NCI-H82 treated with DMSO at 0.1 percent for 48 hours (cell line): ENCODE measurements at regions not wholly inside any gene's neighbourhood (a gene's known extent, or its start where the extent isn't known, plus 50 kb on each side); places are given as distances from the start of the nearest gene placed in this dataset.
A peak's percentile ranks its signal among the peaks of the same experiment; 100 is the strongest.

ENCODE experiments used
- DNase-seq: peaks from one replicate; lab custom pipeline; 2025; ENCODE audit not compliant: unreplicated experiment; lab: John Stamatoyannopoulos, UW

DNA sequence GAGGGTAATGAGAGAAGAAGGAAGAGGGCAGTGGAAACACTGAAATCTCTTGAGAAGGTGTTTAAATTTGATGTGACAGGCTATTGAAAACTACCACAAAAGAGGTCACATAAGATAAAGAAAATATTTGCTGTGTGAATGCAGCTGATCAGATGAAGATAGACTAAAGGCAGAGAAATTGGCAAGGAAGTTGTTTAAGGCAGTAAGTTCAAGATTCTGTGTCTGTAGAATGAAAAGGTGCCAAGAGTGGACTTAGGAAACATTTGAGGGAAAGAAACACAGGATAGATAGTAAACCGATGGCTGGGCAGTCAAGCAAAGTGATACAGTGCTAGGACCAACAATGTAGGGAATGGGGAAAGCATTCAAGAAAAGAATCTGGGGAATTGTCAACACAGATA, 332.3 kb upstream of the MARCKS start:
- no peak for DNase-seq

DNA sequence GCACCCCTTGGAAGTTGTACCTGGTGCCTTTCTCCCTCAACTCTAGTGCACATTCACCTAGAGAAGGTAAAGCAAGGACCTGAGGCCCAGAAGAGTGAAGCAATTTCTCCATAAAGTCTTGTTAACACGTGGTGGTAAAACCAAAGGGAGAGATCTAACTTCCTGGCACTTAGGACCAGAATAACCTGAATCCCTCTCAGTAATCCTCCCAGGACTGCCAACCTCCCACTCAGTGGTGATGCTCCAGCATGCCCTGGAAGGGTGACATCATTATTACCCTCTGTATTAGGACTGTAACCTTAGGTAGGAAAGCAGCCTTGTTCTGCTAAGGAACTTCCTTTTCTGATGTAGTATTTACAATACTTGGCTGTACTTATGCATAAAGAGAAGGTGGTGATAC, 330.6 kb upstream of the MARCKS start:
- no peak for DNase-seq

DNA sequence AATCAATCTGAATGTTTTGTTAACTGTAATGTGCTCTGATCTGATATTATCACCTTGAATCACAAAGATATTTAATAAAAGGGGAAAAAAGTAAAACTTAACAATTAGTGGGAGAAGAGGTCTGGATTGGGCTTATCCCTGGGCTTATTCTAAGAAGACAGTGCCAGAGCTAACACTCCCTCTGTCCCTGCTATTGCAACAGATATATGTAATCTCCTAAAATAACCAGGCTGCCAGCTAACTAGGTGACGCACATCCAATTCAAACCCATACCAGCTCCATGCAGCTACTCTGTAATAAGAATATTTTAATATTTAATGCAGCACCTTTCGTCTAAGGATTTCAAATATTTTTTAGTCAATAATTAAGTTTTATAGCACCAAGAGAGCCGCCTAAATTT, 330.1 kb upstream of the MARCKS start:
- no peak for DNase-seq

DNA sequence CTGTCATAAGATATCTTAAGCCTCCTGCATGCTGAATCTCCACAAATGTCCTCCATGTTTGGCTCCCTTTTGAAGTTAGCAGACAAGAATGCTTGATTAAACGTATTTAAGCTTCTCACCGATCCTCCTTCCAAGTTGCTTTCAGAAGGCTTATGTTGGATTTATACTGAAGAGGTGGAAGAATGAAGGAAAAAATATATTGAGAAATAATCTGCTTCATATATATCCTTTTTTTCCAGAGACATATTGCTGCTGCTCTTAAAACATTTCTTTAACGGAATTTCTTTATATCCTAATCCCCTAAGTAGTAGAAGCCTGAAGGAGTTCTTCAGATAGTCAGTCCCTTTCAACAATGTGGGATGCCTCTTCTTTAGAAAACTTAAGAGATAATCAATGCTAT, 329.0 kb upstream of the MARCKS start:
- no peak for DNase-seq

DNA sequence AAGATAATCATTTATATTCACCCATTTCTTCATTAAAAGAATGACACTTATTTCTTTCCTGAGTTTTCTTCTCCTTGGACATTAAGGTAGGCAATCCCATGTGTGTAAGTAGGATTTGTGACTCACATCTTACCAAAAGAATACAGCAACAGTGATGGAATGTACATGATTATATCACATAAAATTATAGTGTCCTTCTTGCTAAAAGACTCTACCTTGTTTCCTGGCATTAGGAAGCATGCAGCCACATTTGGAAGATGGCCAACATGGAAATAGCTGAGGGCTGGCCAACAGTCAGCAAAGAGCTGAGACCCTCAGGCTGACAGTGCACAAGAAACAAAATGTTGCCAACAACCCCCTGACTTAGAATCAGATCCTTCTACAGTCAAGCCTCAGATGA, 327.9 kb upstream of the MARCKS start:
- no peak for DNase-seq

DNA sequence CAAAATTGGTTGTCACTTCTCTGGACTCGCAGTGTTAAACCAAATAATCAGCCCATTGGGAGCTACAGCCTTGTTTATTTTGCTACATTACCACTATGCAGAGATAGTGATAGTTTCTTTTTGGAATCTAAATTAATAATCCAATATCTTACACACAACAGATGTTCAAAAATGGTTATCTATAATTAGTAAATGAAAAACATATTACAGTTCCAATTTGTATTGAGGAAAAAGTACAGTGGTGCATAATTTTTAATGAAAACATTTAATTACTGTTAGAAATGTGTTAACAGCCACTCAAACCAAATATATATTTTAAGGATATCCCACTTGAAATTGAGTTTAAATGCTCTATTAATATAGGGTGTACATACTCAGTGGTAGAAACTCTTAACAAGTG, 327.3 kb upstream of the MARCKS start:
- no peak for DNase-seq

DNA sequence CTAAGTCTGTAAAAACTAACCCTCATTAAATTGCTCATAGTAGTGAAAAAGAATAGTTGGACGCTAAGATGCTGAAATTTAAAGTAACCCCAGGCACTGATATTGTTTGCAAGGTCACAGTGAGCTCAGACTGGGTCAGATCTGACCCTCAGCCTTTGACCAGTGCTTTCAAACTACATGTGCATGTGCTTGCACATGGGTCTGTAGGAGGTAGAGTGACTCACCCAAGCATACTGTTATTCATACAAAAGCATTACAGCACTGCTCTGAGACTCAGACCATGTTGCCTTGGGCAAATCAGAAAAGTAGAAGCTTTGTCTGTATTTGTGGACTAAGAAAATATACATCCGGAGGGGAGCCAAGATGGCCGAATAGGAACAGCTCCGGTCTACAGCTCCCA, 326.4 kb upstream of the MARCKS start:
- DNase-seq = no peak

DNA sequence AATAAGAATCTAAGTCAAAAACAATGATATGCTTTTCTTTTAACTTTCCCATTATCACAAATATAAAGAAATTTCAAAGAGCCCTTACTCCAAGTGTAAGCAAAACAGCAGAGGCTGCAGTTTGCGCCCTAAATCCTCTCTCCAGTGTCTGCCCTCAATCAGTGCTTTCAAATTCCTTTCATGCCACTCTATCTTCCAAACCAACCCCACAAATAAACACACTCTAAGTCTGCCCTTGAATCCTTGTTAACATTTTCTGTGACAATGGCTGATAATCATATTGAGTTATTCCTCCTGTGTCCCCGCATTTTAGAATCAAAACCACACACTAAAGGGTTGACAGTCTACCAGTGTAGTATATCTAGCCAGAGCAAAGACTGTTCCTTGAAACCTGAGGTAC, 317.9 kb upstream of the MARCKS start:
- DNase-seq = no peak

DNA sequence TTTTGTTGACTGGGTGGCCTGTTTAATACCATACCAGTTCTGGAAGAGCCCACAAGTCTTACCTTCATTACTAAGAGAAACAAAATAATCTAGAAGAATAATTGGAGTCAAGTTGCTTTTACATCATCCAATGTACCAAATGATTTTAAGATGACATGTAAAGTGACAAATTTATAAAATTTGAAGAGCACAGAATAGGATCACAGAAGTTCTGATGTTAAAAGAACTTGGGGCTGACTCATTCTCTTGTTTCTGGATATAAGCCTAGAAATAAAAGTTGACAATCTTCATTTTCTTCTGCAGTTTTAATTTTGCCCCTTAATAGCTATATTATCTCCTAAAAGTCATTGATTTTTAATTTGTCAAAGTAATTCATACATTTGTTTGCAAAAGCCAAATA, 317.5 kb upstream of the MARCKS start:
- no peak for DNase-seq

DNA sequence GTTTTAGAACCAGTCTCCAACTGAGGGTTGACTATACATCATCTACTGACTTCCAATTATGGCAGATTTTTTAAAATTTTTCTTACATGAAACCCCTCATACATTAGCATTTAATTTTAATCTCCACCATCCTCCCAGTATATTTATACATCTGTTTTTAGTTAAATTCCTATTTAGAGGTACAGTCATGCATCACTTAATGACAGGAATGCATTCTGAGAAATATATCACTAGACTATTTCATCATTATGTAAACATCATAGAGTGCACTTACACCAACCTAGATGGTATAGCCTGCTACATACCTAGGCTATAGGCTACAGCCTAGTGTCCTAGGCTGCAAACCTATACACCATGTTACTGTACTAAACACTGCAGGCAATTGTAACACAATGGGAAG, 316.7 kb upstream of the MARCKS start:
- DNase-seq = no peak

DNA sequence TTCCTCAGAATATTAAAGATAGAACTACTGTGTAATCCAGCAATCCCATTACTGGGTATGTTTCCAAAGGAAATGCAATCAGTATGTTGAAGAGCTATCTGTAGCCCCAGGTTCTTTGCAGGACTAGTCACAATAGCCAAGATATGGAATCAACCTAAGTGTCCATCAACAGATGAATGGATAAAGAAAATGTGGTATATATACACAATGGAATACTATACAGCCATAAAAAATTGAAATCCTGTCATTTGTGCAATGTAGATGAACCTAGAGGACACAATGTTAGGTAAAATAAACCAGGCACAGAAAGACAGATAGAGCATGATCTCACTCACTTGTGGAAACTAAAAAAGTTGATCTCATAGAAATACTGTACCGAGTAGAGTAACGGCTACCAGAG, 306.0 kb upstream of the MARCKS start:
- DNase-seq = no peak

DNA sequence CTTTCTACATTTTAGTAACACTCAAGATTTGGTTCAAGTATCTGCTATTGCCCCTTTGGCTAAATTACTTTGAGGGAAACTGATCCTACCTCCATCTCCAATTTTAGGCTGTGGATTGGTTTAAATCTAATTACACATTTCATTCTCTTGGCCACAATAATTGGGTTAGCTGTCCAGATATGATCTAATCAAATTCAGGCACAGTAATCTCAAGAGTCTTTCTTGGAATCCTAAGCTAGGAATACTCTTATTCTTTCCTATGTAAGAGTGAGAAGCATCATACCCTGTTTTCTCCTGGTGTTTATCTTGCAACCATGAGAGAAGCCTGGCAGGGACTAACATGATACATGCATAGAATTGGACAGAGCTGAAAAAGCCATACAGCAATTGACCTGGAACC, 300.4 kb upstream of the MARCKS start:
- peak; percentile 78 for DNase-seq

DNA sequence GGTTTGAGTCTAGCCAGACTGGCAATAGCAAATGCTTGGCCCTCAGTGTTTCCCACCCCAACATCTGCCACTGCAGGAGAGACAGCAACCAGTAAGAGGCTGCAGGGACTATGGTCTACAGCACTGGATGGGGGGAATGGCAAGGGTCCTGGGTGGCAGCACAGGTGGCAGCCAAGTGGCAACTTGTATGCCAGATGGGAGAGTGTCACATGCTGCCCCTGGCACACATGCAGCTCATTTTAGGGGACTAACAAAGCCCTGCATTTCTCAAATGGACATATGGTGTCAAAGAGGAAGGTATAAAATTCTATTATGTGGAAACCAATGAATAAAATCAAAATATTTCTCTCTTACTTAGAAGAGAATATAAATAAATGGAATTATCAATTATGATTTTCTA, 298.7 kb upstream of the MARCKS start:
- no peak for DNase-seq

DNA sequence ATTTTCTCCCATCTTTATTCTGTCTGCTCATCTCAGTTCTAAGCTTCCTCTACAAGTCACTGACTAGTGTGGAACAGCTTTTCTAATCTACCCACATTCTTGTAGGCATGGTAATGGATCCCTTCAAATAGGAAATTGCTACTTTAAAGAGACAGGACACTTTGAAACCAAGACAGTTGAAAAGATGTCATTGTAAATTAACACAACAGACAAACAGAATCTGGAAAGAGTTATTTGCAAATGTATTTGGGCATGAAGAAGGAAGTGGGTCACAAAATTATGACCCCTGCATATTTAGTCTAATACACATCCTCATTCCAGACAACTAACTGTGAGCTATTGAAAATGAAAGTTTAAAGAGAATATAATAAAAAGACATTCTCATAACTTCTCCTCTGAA, 298.2 kb upstream of the MARCKS start:
- DNase-seq = no peak

DNA sequence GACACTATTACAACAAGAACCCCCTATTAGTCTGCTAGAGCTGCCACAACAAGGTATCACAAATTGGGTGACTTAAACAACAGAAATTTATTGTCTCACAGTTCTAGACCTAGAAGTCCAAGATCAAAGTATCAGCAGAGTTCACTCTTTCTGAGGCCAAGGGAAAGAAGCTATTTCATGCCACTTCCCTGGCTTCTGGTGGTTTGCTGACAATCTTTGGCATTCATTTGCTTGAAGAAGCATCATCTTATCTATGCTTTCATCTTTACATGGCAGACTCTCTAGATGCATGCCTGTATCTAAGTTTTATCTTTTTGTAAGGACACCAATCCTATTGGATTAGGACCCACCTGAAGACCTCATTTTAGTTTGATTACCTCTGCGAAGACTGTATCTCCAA, 296.8 kb upstream of the MARCKS start:
- DNase-seq = no peak

DNA sequence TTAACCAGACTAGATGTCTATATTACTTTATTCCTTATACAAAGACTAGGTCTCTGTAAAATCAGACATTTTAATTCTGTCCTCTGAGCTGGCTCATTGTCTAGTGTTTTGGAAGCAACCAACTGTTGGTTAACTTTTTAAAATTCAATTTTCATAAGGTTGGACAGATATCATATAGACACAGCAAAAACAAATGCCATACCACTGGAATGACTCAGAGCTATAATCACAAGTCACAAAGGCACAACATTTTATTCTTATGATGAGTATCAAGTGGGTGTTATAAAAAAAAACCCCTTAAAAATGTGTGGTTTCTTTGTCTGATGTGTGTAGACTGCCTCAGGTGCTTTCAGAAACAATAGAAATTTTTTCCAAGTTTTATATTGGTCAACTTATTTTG, 296.2 kb upstream of the MARCKS start:
- no peak for DNase-seq

DNA sequence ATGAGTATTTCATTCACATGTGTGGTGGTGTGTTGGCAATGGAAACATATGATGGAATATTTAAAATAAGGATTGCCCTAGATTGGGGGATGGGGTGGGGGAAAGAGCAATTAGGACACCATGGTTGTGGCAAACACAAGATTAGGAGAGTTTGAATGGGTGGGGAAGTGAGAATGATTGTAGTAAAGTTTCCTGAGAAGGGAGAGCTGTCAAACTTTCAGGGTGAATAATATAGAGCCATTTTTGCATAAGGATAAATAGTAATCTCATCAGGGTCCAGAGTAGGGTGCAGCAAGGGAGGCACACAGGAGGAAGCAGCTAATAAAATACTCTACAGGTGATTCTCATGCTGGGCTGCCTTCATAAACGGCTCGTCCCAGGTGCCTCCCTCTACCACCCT, 294.9 kb upstream of the MARCKS start:
- DNase-seq = no peak

DNA sequence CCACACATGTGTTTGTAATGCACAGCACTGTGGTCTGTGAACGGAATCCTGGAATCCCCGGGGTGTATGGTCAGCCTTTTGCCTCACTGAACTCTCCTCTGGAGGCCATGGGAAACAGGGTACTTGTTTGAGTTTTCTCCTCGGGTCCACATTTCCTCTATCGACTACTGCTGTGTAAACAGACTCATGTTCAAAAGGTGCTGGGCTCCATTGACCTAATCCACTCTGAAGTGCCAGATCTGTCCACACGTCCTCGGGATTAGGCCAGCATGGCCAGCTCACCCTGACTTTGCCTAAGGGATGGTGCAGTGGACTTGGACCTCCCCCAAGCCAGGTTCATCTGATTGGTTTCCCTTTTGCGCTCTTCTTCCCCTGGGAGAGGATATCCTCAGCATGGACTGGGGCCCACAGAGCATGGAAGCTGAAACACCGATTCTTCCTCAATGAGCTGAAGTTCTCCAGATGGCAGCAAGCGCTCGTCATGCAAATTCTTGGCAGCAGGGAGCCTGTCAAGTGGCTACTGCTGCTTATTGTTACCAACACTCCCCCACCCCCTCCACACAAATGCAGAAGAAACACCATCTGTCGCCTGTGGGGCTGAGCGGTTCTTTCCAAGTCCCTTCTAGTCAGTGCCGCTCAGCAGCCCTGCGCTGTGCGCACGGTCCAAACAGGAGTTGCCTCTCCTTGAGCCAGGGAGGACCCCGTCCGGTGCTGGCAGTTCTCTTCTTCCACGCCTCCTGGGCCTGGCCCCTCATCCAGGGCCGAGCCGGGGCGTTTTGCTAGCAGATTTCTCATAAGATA, 292.6 kb upstream of the MARCKS start:
- DNase-seq = peak; percentile 98

DNA sequence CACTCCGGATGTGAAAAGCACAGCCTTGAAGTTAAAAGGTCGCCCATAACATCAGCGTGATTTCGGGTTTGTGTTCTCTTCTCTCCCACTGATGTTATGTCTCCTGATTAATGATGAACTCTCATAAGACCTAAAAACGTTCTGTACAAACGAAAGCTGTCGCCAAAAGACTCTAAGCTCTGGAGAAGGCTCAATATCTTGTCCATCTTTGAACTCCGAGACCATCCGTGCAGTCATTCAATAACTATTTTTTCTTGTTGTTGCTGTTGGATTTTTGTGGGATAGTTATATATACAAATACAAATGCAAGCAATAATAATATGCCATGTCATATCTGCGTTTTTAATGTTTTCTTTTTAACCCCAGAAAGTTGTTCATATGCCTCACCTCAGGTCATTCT, 291.8 kb upstream of the MARCKS start:
- no peak for DNase-seq

DNA sequence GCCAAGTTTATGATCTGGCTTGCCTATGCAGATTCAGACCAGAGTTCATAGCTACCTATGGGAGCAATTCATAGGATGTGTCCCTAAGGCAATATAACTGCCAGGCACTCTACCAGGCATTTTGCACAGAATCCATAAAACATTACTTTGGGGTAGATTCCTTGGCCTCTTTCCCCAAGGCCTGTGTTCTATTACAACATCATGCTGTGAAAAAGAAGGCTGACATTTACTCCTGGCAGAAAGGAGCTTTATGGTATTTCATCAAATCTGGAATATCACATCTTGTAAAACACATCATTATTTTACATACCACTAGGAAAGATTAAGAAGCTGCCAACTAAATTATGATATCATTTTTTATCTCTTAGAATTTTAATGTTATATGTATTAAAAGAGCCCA, 287.0 kb upstream of the MARCKS start:
- DNase-seq = no peak

DNA sequence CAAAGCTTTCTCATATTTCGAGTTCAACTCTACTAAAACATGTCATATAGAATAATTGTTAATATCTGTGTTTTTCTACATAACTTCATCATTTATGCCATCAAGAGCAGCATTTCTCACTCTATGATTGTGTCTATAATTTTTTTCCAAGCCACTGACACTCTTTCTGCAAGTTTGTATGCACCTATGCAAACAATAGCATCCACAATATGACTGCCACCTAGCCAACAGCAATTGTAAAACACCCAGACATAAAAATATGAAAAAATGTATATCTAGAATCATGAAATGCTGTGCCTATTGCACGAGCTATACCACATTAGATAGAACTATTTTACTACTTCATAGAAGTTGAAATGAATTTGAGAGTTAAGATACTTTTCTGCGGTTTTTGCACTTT, 286.5 kb upstream of the MARCKS start:
- DNase-seq = no peak

DNA sequence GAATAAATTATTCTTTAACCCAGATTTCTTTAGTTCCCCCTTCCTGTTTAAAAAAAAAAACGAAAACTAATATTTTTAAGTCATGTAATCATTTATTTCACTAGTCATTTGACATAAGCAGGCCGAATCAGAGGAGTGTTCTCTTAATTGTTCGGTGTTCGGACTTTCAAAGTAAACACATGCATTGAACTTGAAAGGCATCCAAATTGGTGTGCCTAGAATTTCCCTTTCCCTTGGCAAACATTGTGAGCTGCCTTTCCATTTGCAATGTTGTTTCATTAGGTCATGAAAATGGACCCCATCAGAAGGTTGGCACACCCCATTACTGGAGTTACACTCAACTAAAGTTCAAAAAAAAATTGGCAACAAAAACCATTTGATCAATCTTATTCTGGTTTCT, 283.0 kb upstream of the MARCKS start:
- no peak for DNase-seq

DNA sequence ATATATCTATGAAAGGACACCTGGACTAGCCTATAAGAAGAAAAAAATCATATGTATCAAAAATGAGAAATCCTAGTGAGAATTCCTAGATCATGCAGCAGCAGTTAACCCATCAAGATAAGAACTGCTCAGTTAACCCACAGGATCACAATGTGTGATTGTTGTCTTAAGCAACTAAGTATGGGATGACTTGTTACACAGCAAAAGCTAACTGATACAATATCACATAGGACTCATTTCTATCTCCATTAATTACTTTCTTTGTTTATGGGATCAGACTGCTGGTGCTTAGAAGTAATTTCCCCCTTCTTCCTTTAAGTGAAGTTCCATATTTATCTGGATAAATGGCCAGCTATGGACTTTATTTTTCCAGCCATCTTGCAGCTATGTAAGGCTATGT, 280.8 kb upstream of the MARCKS start:
- DNase-seq = no peak

DNA sequence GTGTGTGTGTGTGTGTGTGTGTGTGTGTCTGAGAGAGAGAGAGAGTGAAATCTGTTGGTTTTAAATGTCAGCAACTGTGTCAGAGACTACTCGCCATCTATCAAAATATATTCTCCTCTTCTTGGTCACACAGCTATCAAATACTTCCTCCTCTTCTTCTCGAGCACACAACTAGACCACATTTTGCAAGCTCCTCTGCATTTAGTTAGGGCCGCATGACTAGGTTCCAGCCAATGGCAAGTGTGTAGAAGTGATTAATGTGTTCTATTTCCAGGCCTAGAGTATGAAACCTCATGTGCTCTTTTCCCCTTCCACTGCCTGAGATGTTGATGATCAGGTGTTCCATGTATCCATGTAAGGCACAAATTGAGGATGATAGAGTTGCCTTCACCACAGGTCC, 278.5 kb upstream of the MARCKS start:
- DNase-seq = no peak
